Neural cell (in vitro differentiated cells): ENCODE measurements at regions not wholly inside any gene's neighbourhood (a gene's known extent, or its start where the extent isn't known, plus 50 kb on each side); places are given as distances from the start of the nearest gene placed in this dataset.

Experiments
- CTCF ChIP-seq: fragments of 450-650 bp; IDR thresholded peaks from 2 replicates; pipeline ENCODE4 v1.5.1; 2014; ENCODE audit warnings: antibody characterized with exemption, mild to moderate bottlenecking, moderate library complexity; ENCODE audit not compliant: poor library complexity, severe bottlenecking
- EP300 ChIP-seq: fragments of 450-650 bp; conservative IDR thresholded peaks from 2 replicates; pipeline ENCODE4 v1.6.1; 2014; ENCODE audit warnings: antibody characterized with exemption, mild to moderate bottlenecking, moderate library complexity; ENCODE audit not compliant: poor library complexity, severe bottlenecking
- EZH2 ChIP-seq: fragments of 200-600, 300-800 bp; shearing (Covaris generic), sonication (generic); IDR thresholded peaks from 2 replicates; pipeline ENCODE4 v1.6.1; 2014; ENCODE audit warnings: antibody characterized with exemption, low read length, borderline replicate concordance, mild to moderate bottlenecking; ENCODE audit not compliant: insufficient read depth, poor library complexity, severe bottlenecking
- POLR2AphosphoS5 ChIP-seq: IDR thresholded peaks from 2 replicates; pipeline ENCODE4 v1.6.1; 2012
- RAD21 ChIP-seq: fragments of 450-650 bp; conservative IDR thresholded peaks from 2 replicates; pipeline ENCODE4 v1.6.1; 2014; ENCODE audit warnings: antibody characterized with exemption, mild to moderate bottlenecking, moderate library complexity
- REST ChIP-seq: IDR thresholded peaks from 2 replicates; pipeline ENCODE4 v1.6.1; 2012; ENCODE audit warnings: borderline replicate concordance

GRCh38 chr20:24051160-24051559 lies 62.6 kb upstream of the GGTLC1 start:
- no peak for TF ChIP-seq RAD21
- TF ChIP-seq CTCF: no peak
- TF ChIP-seq EP300: no peak
- TF ChIP-seq REST: no peak
- TF ChIP-seq POLR2AphosphoS5: no peak
- TF ChIP-seq EZH2: no peak
